T47D (cell line): ENCODE measurements at regions not wholly inside any gene's neighbourhood (a gene's known extent, or its start where the extent isn't known, plus 50 kb on each side); places are given as distances from the start of the nearest gene placed in this dataset.

Experiments
- DNase-seq, 2 experiments: peaks; one replicate each; pipeline versions ENCODE4 v3.0.0 to v3.0.0-alpha.2; 2011 to 2012; ENCODE audit warnings: low read depth in 1 of 2, low spot score in 1 of 2
- JUND ChIP-seq: IDR thresholded peaks from 2 replicates; pipeline ENCODE4 v1.6.1; 2012; ENCODE audit warnings: low read depth
- in situ Hi-C: cut with HindIII; loops from 2 replicates; pipeline ENCODE4 v1.10.0; 2016; ENCODE audit warnings: low sequenced_read_pairs, low pct_unique_long_range_greater_than_20kb

DNA sequence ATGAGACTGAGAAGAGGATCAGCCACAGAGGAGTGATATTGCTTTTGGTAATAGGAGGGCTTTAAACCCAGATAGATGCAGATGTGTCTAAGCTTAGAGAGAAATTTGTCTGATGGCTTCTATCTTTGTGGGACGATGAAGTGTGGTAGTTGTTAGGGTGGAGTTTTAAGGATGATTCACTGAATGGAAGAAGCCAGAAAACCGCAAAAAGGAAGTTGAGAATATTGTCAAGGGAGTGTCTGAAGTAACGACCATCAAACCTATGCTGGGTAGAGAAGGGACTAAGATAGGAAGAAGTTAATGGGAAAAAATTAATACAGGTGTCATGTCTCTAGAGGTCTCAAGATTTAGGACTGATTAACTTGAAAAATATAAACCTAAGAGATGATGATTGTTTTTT is 195.6 kb upstream of the MC4R start:
- no peak for TF ChIP-seq JUND
- in situ Hi-C loops = no loop called here
- DNase-seq = no peak

DNA sequence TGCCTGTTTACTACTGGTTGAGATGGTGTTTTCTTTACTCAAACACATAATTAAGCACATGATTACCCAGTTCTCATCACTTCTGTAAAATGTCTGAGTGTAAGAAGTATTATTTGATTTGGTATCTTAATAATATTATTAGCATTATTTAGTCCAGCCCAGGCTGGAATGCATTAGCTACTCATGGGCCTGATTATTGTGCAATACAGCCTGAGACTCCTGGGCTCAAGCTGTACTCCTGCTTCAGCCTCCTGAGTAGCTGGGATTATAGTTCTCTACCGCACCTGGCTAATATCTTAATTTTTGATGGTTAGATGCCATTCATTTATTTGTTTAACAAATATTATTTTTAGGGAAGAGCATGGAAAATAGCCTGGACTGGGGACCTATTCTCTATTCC is 197.6 kb upstream of the MC4R start:
- in situ Hi-C loops = no loop called here
- no peak for DNase-seq
- no peak for TF ChIP-seq JUND

DNA sequence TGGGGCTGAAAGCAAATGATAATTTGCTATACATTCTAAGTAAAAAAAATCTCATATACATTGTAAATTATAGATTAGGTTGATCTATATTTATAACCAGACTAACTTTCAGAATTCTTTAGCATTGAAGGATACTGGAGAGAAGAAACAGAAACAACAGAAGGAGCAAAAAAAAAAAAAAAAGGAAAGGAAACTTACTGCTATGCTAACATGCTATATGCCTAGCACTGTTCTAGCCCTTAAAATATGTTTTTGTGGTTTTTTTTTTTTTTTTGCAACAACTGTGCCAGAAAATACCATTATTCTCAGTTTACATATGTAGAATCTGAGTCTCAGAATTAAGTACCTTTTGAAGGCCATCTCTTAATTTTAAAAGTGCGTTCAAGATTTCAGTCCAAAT is 204.9 kb upstream of the MC4R start:
- no peak for DNase-seq
- in situ Hi-C loops = no loop called here
- no peak for TF ChIP-seq JUND

GRCh38 chr18:60585670-60586069 is 213.1 kb upstream of the MC4R start:
- in situ Hi-C loops = no loop called here
- DNase-seq = no peak
- TF ChIP-seq JUND = no peak

- no peak for TF ChIP-seq JUND
- in situ Hi-C loops = no loop called here
- no peak for DNase-seq
Observed at GRCh38 chr18:60593249-60593648, 220.7 kb upstream of the MC4R start.

- DNase-seq = no peak
- in situ Hi-C loops = no loop called here
- TF ChIP-seq JUND = no peak
Observed at GRCh38 chr18:60596928-60597327, 224.4 kb upstream of the MC4R start.

DNA sequence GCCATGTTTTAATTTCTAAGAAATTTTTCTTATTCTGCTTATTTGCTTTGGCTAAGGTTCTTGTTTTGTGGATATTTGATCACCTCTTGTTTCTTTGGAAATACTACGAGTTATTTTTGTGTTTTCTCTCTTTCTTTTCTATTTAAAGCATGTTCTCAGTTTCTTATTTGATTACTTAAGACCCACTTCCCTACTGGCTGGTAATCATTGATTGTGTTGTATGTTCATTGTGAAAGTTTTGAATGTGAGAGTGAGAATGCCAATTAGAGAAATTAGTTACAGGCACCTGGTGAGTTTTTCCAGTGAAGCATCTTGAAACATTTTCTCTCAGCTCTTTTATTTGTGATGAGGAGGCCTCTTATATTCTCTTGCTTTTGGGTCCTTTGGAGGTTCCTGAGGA is 226.7 kb upstream of the MC4R start:
- in situ Hi-C loops = no loop called here
- no peak for TF ChIP-seq JUND
- no peak for DNase-seq

GRCh38 chr18:60599995-60600394 is 227.4 kb upstream of the MC4R start:
- TF ChIP-seq JUND = no peak
- no peak for DNase-seq
- in situ Hi-C loops = no loop called here

- no peak for DNase-seq
- in situ Hi-C loops = no loop called here
- TF ChIP-seq JUND = no peak
Observed at GRCh38 chr18:60601249-60601648, 228.7 kb upstream of the MC4R start.

DNA sequence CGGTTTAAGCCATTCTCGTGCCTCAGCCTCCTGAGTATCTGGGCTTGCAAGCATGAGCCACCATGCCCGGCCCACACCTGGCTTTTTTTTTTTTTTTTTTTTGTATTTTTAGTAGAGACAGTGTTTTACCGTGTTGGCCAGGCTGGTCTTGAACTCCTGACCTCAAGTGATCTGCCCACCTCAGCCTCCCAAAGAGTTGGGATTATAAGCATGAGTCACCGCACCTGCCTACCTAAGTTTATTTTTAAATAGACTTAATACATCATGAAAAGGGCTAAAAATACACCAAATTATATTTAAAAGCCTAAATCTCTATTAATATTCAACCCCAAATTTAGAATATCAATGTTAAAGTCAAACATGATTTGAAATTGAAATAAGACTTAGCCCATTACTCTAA is 250.8 kb upstream of the MC4R start:
- in situ Hi-C loops = no loop called here
- TF ChIP-seq JUND = no peak
- no peak for DNase-seq

DNA sequence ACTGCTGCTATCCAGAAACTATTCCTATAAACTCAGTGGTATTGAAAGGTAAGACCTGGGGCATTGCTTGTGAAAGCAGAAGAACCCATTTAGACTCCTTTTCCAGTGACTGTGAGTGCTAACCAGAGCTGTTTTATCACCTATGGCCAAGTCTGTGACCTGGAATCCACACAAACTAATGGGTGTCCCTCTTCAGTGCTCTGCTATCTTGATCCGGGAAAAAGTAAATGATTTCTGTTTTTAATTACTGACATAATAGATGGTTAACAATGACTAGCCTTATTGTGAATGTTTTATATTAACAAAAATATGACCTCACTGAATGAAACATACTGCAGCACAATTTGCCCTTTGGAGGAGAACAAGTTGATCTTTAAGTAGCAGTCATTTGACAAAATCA is 251.6 kb upstream of the MC4R start:
- TF ChIP-seq JUND = no peak
- no peak for DNase-seq
- in situ Hi-C loops = no loop called here

DNA sequence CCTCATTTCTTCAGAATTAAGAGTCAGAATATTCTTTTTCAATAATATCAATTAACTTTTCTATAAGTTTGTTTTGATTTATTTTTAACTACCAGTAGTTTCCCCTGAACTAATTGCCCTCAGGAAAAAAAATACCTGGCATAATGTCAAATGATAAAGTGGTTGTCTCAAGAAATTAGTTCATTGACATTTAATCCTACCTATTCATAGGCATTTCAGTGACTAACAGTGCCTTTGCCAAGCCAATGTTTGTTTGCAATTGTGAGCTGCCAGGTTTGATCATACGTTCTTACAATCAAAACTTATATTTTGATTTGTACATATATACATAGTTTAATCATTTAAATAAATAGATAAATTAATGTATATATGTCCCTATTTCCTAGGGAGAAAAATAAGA is 267.3 kb upstream of the MC4R start:
- DNase-seq = no peak
- TF ChIP-seq JUND = no peak
- in situ Hi-C loops = no loop called here

DNA sequence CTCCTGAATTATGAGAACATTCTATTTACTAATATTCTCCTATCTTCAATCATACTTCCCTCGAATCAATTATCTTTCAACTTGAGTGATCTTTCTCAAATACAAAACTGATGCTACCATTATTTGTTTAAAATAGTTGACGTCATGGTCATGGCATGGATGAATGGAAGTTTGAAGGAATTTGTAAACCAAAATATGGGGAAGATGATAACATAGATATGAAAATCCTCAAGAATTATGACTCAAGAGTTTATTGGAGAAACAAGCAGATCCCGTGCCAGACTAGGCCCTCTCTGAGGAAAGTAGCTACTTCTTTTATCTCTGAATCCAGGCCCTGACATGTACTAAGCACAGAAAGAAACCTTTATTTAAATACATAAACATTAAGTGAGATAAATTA is 270.4 kb upstream of the MC4R start:
- DNase-seq = no peak
- TF ChIP-seq JUND = no peak
- in situ Hi-C loops = no loop called here

GRCh38 chr18:60646725-60647124 is 274.1 kb upstream of the MC4R start:
- DNase-seq = no peak
- in situ Hi-C loops = no loop called here
- no peak for TF ChIP-seq JUND

DNA sequence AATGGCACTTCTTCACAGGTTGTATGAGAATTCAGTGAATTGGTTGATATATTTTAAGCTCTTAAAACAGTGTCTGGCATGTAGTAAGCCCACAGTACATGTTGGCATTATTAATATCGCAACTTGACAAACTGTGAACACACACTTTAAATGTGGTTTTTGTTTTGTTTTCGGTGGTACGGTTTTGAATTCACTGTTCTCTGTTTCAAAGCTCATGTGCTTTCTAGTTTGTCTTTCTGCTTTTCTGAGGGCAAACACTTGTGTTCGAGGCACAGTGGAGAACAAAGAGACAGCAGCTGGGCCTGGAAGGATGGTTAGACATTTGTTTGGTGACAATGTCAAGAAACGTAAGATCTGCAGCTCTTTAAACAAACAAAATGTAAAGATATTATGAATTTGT is 276.5 kb upstream of the MC4R start:
- in situ Hi-C loops = no loop called here
- TF ChIP-seq JUND = no peak
- no peak for DNase-seq
